H9 (cell line): ENCODE measurements at regions not wholly inside any gene's neighbourhood (a gene's known extent, or its start where the extent isn't known, plus 50 kb on each side); places are given as distances from the start of the nearest gene placed in this dataset.

ENCODE experiments used
- DNase-seq: peaks from one replicate; pipeline ENCODE4 v3.0.0-alpha.2; 2017
- H2AFZ ChIP-seq: one replicate; pipeline ENCODE4 v1.6.1; 2013; ENCODE audit warnings: mild to moderate bottlenecking, low read length, control low read depth, moderate library complexity
- H2AK5ac ChIP-seq: 2 replicates; pipeline ENCODE4 v1.6.1; 2013; ENCODE audit warnings: low read length, control low read depth, mixed read lengths; ENCODE audit not compliant: insufficient read length
- H2BK120ac ChIP-seq: one replicate; pipeline ENCODE4 v1.6.1; 2013; ENCODE audit warnings: low read depth, mild to moderate bottlenecking, low read length, control low read depth, inconsistent platforms; ENCODE audit not compliant: poor library complexity, severe bottlenecking
- H2BK12ac ChIP-seq: 2 replicates; pipeline ENCODE4 v1.6.1; 2013; ENCODE audit warnings: low read length, control low read depth, mixed read lengths, low read depth; ENCODE audit not compliant: insufficient read length
- H2BK15ac ChIP-seq: 2 replicates; pipeline ENCODE4 v1.6.1; 2013; ENCODE audit warnings: low read depth, low read length, control low read depth
- H2BK20ac ChIP-seq: one replicate; pipeline ENCODE4 v1.6.1; 2013; ENCODE audit warnings: low read depth, mild to moderate bottlenecking, low read length, control low read depth, inconsistent platforms; ENCODE audit not compliant: poor library complexity, severe bottlenecking
- H2BK5ac ChIP-seq: 2 replicates; pipeline ENCODE4 v1.6.1; 2013; ENCODE audit warnings: low read length, control low read depth, mixed read lengths; ENCODE audit not compliant: insufficient read length
- H3K14ac ChIP-seq: 2 replicates; pipeline ENCODE4 v1.6.1; 2013; ENCODE audit warnings: low read length, control low read depth; ENCODE audit not compliant: insufficient read depth
- H3K18ac ChIP-seq: 2 replicates; pipeline ENCODE4 v1.6.1; 2013; ENCODE audit warnings: low read depth, mild to moderate bottlenecking, mixed read lengths, low read length, control low read depth; ENCODE audit not compliant: insufficient read length
- H3K23ac ChIP-seq: 2 replicates; pipeline ENCODE4 v1.6.1; 2013; ENCODE audit warnings: low read length, control low read depth, mixed read lengths, low read depth; ENCODE audit not compliant: insufficient read length
- H3K23me2 ChIP-seq: 2 replicates; pipeline ENCODE4 v1.6.1; 2013; ENCODE audit warnings: low read depth, mild to moderate bottlenecking, mixed read lengths, low read length, control low read depth; ENCODE audit not compliant: insufficient read length, poor library complexity, severe bottlenecking
- H3K27ac ChIP-seq: 2 replicates; pipeline ENCODE4 v1.5.1; 2013; ENCODE audit warnings: low read length, control low read depth, mixed read lengths, low read depth; ENCODE audit not compliant: insufficient read length
- H3K27me3 ChIP-seq: 2 replicates; pipeline ENCODE4 v1.6.1; 2013; ENCODE audit warnings: low read length, control low read depth, inconsistent platforms; ENCODE audit not compliant: insufficient read depth
- H3K4ac ChIP-seq: 2 replicates; pipeline ENCODE4 v1.6.1; 2013; ENCODE audit warnings: low read depth, mild to moderate bottlenecking, control low read depth, inconsistent platforms, low read length, moderate library complexity
- H3K4me1 ChIP-seq: 2 replicates; pipeline ENCODE4 v1.6.1; 2013; ENCODE audit warnings: low read length, control low read depth, inconsistent platforms; ENCODE audit not compliant: insufficient read depth
- H3K4me2 ChIP-seq: 2 replicates; pipeline ENCODE4 v1.6.1; 2013; ENCODE audit warnings: low read length, control low read depth, mixed read lengths; ENCODE audit not compliant: insufficient read length, insufficient read depth
- H3K56ac ChIP-seq: 2 replicates; pipeline ENCODE4 v1.6.1; 2013; ENCODE audit warnings: low read depth, mild to moderate bottlenecking, mixed read lengths, low read length, control low read depth; ENCODE audit not compliant: insufficient read length
- H3K79me1 ChIP-seq: 2 replicates; pipeline ENCODE4 v1.6.1; 2013; ENCODE audit warnings: low read depth, mild to moderate bottlenecking, moderate library complexity, low read length, control low read depth, inconsistent platforms; ENCODE audit not compliant: insufficient read depth, poor library complexity, severe bottlenecking
- H3K79me2 ChIP-seq: 2 replicates; pipeline ENCODE4 v1.6.1; 2013; ENCODE audit warnings: low read length, control low read depth, inconsistent platforms; ENCODE audit not compliant: insufficient read depth
- H3K9ac ChIP-seq: 2 replicates; pipeline ENCODE4 v1.6.1; 2013; ENCODE audit warnings: low read length, control low read depth, mixed read lengths; ENCODE audit not compliant: insufficient read length; ENCODE audit errors: extremely low read depth
- H3K9me3 ChIP-seq: one replicate; pipeline ENCODE4 v1.6.1; 2013; ENCODE audit warnings: low read depth, low read length, inconsistent platforms; ENCODE audit not compliant: control insufficient read depth
- H3T11ph ChIP-seq: one replicate; pipeline ENCODE4 v1.6.1; 2013; ENCODE audit warnings: mild to moderate bottlenecking, low read length, control low read depth, inconsistent platforms
- H4K20me1 ChIP-seq: one replicate; pipeline ENCODE4 v1.6.1; 2013; ENCODE audit not compliant: control insufficient read depth, insufficient read length, insufficient read depth
- H4K5ac ChIP-seq: 2 replicates; pipeline ENCODE4 v1.6.1; 2013; ENCODE audit warnings: low read depth, mild to moderate bottlenecking, mixed read lengths, low read length, control low read depth; ENCODE audit not compliant: insufficient read length
- H4K8ac ChIP-seq: replicated peaks from 2 replicates; pipeline ENCODE4 v1.6.1; 2013; ENCODE audit warnings: low read length, control low read depth, mixed read lengths, low read depth; ENCODE audit not compliant: insufficient read length
- H4K91ac ChIP-seq: 2 replicates; pipeline ENCODE4 v1.6.1; 2013; ENCODE audit warnings: low read depth, mild to moderate bottlenecking, moderate library complexity, mixed read lengths, low read length, control low read depth; ENCODE audit not compliant: insufficient read length
- H3K27ac Mint-ChIP-seq, 3 experiments: 2 replicates in 2 of 3; 3 replicates in 1 of 3; pipeline ENCODE4 v1.8.0; 2020 to 2021; ENCODE audit warnings: mixed read lengths in 3 of 3, mild to moderate bottlenecking in 1 of 3, moderate library complexity in 1 of 3
- H3K27me3 Mint-ChIP-seq: 2 replicates; pipeline ENCODE4 v1.8.0; 2021; ENCODE audit warnings: low read depth, mild to moderate bottlenecking, moderate library complexity, mixed read lengths
- H3K36me3 Mint-ChIP-seq, 3 experiments: 2 replicates in 2 of 3; 3 replicates in 1 of 3; pipeline ENCODE4 v1.8.0; 2020 to 2021; ENCODE audit warnings: low read depth in 3 of 3, mixed read lengths in 3 of 3; ENCODE audit not compliant: insufficient read depth in 1 of 3
- H3K4me1 Mint-ChIP-seq, 2 experiments: 2 replicates each; pipeline ENCODE4 v1.8.0; 2020; ENCODE audit warnings: mixed read lengths in 2 of 2
- H3K4me3 Mint-ChIP-seq, 2 experiments: 2 replicates in 1 of 2; 3 replicates in 1 of 2; pipeline ENCODE4 v1.8.0; 2020 to 2021; ENCODE audit warnings: mild to moderate bottlenecking in 2 of 2, mixed read lengths in 2 of 2, moderate library complexity in 1 of 2
- H3K9me3 Mint-ChIP-seq, 2 experiments: 2 replicates in 1 of 2; 3 replicates in 1 of 2; pipeline ENCODE4 v1.8.0; 2020; ENCODE audit warnings: mild to moderate bottlenecking in 2 of 2, mixed read lengths in 2 of 2, moderate library complexity in 1 of 2
- WGBS: extraction: QIAGEN DNeasy Blood & Tissue Kit; methylation state at CpG from one replicate; pipeline ENCODE4 v1.1.7; 2013; ENCODE audit warnings: missing lambda C conversion rate, low lambda C conversion rate, mixed read lengths; ENCODE audit not compliant: insufficient read length; ENCODE audit errors: extremely low coverage; 5-methylcytosine and 5-hydroxymethylcytosine counted together
- TF ChIP-seq, protein P1 (sequence below): fragments of 200-600 bp; sonication (generic); conservative IDR thresholded peaks from 3 replicates; pipeline ENCODE4 v1.8.0; 2021; ENCODE audit warnings: antibody characterized with exemption, mild to moderate bottlenecking

DNA sequence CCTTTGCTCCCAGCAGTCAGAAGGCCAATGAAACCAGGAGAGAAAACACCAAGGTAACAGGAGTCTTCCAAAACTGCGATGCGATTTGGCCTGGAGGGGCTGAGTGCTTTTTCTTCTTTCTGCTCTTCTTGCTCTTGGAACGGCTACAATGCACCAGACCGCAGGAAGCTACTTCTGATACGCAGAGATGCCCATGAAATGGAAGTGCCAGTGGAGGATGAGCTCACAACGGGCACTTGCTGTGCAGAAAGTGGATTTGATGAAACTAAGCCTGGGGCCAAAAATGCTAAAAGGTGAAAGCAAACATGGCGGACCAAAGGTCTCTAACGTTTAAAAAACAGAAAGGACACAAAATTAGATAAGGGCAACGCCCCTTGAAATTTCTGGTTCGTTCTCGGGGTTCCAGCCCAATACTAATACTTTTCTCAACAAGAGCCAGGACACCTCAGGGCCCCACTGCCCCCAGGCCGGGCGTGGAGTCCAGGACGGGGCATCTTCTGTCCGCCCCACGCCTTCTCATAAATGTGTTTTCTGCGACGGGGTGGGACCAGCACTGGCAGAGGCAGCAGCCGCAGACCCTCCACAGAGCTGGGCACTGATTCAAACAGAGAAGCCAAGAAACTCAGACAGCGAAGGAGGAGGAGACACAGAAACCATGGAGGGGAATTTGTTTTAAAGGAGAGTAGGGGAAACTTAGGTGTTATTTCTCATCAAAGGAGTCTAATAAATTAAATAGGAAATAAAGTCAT, 101.3 kb downstream of the CRYAA start:
- TF ChIP-seq, protein P1, sequence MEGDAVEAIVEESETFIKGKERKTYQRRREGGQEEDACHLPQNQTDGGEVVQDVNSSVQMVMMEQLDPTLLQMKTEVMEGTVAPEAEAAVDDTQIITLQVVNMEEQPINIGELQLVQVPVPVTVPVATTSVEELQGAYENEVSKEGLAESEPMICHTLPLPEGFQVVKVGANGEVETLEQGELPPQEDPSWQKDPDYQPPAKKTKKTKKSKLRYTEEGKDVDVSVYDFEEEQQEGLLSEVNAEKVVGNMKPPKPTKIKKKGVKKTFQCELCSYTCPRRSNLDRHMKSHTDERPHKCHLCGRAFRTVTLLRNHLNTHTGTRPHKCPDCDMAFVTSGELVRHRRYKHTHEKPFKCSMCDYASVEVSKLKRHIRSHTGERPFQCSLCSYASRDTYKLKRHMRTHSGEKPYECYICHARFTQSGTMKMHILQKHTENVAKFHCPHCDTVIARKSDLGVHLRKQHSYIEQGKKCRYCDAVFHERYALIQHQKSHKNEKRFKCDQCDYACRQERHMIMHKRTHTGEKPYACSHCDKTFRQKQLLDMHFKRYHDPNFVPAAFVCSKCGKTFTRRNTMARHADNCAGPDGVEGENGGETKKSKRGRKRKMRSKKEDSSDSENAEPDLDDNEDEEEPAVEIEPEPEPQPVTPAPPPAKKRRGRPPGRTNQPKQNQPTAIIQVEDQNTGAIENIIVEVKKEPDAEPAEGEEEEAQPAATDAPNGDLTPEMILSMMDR = no peak
- H3K56ac ChIP-seq = no peak overlapping the region
- H3K18ac ChIP-seq = no peak overlapping the region
- no peak overlapping the region for H2BK12ac ChIP-seq
- H3K79me1 ChIP-seq = no peaks in the 10 kb centered on the region
- no peaks in the 10 kb centered on the region for H4K20me1 ChIP-seq
- H3K79me2 ChIP-seq = no peaks in the 10 kb centered on the region
- H3K27me3 Mint-ChIP-seq = peaks cover 1% of the 10 kb centered on the region
- H2BK5ac ChIP-seq = no peak overlapping the region
- H2AK5ac ChIP-seq = no peak overlapping the region
- H2BK20ac ChIP-seq = no peak overlapping the region
- H4K91ac ChIP-seq = no peak overlapping the region
- no peak overlapping the region for H3K4me2 ChIP-seq
- H3K27ac ChIP-seq = no peak overlapping the region
- H3K9me3 ChIP-seq = no peaks in the 10 kb centered on the region
- H3K9me3 Mint-ChIP-seq = no peaks in the 10 kb centered on the region
- no peaks in the 10 kb centered on the region for H3K36me3 Mint-ChIP-seq
- H3T11ph ChIP-seq = no peak overlapping the region
- H4K8ac ChIP-seq = no peak overlapping the region
- no peaks in the 10 kb centered on the region for H3K27me3 ChIP-seq
- no peak overlapping the region for H4K5ac ChIP-seq
- no CpG with 5 or more reads among the region's 20 CpGs for WGBS
- no peak overlapping the region for H3K4me3 Mint-ChIP-seq
- no peak overlapping the region for H3K27ac Mint-ChIP-seq
- no peak overlapping the region for H3K4ac ChIP-seq
- no peak overlapping the region for H3K9ac ChIP-seq
- no peak overlapping the region for H2BK120ac ChIP-seq
- peaks cover 0 to 2% of the 10 kb centered on the region in 2 experiments; a peak in 1 of 4 replicates for H3K4me1 Mint-ChIP-seq
- no peaks in the 10 kb centered on the region for H3K23me2 ChIP-seq
- no peak for DNase-seq
- no peak overlapping the region for H3K14ac ChIP-seq
- no peak overlapping the region for H3K23ac ChIP-seq
- no peaks in the 10 kb centered on the region for H3K4me1 ChIP-seq
- H2BK15ac ChIP-seq = no peak overlapping the region
- no peak overlapping the region for H2AFZ ChIP-seq
